H1 (cell line): ENCODE measurements at regions not wholly inside any gene's neighbourhood (a gene's known extent, or its start where the extent isn't known, plus 50 kb on each side); places are given as distances from the start of the nearest gene placed in this dataset.

ENCODE experiments used
- BCL11A ChIP-seq, 2 experiments: IDR thresholded peaks; one replicate each; pipeline ENCODE4 v1.6.1; 2011; ENCODE audit warnings: low read depth in 2 of 2, low read length in 2 of 2, mild to moderate bottlenecking in 2 of 2
- EZH2 ChIP-seq: fragments of 200-600 bp; sonication (generic); IDR thresholded peaks from 2 replicates; pipeline ENCODE4 v1.7.1; 2012; ENCODE audit warnings: low read depth, mild to moderate bottlenecking, moderate library complexity, low read length, inconsistent platforms; ENCODE audit not compliant: severe bottlenecking
- GABPA ChIP-seq: IDR thresholded peaks from 2 replicates; pipeline ENCODE4 v1.6.1; 2011; ENCODE audit warnings: mild to moderate bottlenecking, low read length, moderate library complexity, borderline replicate concordance; ENCODE audit not compliant: insufficient read depth
- MAFK ChIP-seq: IDR thresholded peaks from 2 replicates; pipeline ENCODE4 v1.6.1; 2012; ENCODE audit warnings: low read depth, mild to moderate bottlenecking, improper control_type of control experiment, low read length
- POU5F1 ChIP-seq: IDR thresholded peaks from 2 replicates; pipeline ENCODE4 v1.6.1; 2011; ENCODE audit warnings: low read depth, mild to moderate bottlenecking, low read length, moderate library complexity
- RFX5 ChIP-seq: IDR thresholded peaks from 2 replicates; pipeline ENCODE4 v1.6.1; 2011; ENCODE audit warnings: low read depth, low read length, improper control_type of control experiment, borderline replicate concordance
- RXRA ChIP-seq: IDR thresholded peaks from 2 replicates; pipeline ENCODE4 v1.6.1; 2011; ENCODE audit warnings: low read depth, mild to moderate bottlenecking, low read length, moderate library complexity; ENCODE audit not compliant: insufficient read depth
- TF ChIP-seq, protein P1 (sequence below), 3 experiments: IDR thresholded peaks; 1 replicate in 2 of 3; 2 replicates in 1 of 3; pipeline versions ENCODE4 v1.5.1 to v1.6.1; 2011; ENCODE audit warnings: low read length in 3 of 3, mild to moderate bottlenecking in 3 of 3, inconsistent platforms in 2 of 3, low read depth in 1 of 3, moderate library complexity in 1 of 3; ENCODE audit not compliant: insufficient read depth in 1 of 3; ENCODE audit errors: control extremely low read depth in 1 of 3

DNA sequence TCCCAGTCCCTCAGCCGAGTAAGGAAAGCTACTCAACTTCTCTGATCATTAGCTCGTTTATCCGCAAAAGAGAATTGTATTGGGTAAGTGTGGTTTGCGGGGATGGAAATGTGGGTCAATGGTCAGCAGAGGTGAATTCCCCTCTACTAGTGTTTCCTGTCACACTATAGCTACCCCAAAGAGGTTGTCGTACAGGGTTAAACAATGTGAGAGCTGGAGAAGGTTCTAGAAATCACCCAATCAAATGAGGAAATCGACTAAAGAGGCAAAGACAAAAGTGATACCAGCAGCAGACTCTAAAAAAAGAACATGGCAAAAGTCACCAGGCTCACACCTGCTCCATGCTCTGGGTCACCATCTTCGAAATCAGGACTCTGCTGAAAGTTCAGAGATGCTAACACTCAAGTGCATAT, 144.7 kb upstream of the ITGA4 start:
- TF ChIP-seq RFX5 (no peak), EZH2 (no peak), RXRA (no peak), BCL11A (IDR thresholded peaks at IDR 0.05; ENCODE audit: low read depth in 2 of 2, low read length in 2 of 2) (no peak), GABPA (no peak), POU5F1 (no peak), MAFK (no peak)
- TF ChIP-seq, protein P1, sequence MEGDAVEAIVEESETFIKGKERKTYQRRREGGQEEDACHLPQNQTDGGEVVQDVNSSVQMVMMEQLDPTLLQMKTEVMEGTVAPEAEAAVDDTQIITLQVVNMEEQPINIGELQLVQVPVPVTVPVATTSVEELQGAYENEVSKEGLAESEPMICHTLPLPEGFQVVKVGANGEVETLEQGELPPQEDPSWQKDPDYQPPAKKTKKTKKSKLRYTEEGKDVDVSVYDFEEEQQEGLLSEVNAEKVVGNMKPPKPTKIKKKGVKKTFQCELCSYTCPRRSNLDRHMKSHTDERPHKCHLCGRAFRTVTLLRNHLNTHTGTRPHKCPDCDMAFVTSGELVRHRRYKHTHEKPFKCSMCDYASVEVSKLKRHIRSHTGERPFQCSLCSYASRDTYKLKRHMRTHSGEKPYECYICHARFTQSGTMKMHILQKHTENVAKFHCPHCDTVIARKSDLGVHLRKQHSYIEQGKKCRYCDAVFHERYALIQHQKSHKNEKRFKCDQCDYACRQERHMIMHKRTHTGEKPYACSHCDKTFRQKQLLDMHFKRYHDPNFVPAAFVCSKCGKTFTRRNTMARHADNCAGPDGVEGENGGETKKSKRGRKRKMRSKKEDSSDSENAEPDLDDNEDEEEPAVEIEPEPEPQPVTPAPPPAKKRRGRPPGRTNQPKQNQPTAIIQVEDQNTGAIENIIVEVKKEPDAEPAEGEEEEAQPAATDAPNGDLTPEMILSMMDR (IDR thresholded peaks at IDR 0.05; ENCODE audit: control extremely low read depth in 1 of 3, insufficient read depth in 1 of 3, low read depth in 1 of 3, low read length in 3 of 3): no peak
